A549 (cell line): ENCODE measurements at regions not wholly inside any gene's neighbourhood (a gene's known extent, or its start where the extent isn't known, plus 50 kb on each side); places are given as distances from the start of the nearest gene placed in this dataset.

Experiments used
- ATAC-seq, 2 experiments: fragments of 200-7000 bp in 1 of 2; fragments of >200 bp in 1 of 2; cut with Nextera tagmentation in 1 of 2; cut with Tn5 transposase in 1 of 2; 3 replicates each; pipeline versions ENCODE4 v1.8.0 to v1.9.1; 2018 to 2020; ENCODE audit warnings: mild to moderate bottlenecking in 1 of 2, moderate library complexity in 1 of 2
- CTCF ChIA-PET: fragments of 300-600 bp; sonication (Branson Sonifier 250); formaldehyde crosslinking; extraction: SDS; loops from one replicate; lab custom pipeline; 2021; ENCODE audit warnings: antibody characterized with exemption, inconsistent platforms; lab: Yijun Ruan, JAX
- POLR2A ChIA-PET: fragments of 350-600 bp; formaldehyde crosslinking; extraction: SDS; loops from one replicate; lab custom pipeline; 2021; ENCODE audit warnings: antibody characterized with exemption, inconsistent platforms; lab: Yijun Ruan, JAX
- DNase-seq, 2 experiments: peaks; one replicate each; pipeline versions ENCODE4 v3.0.0 to v3.0.0-alpha.2; 2011 to 2016; ENCODE audit warnings: low read depth in 1 of 2, low spot score in 1 of 2
- FAIRE-seq: peaks from 2 replicates; lab custom pipeline; 2011; peaks lifted over from hg19 to GRCh38; lab: Jason Lieb, UNC
- H3K27ac ChIP-seq, 2 experiments: fragments of >200 bp; sonication (Bioruptor Twin); formaldehyde crosslinking; 3 replicates each; pipeline ENCODE4 v1.5.1; 2016 to 2017
- H3K4me1 ChIP-seq: fragments of >200 bp; sonication (Bioruptor Twin); formaldehyde crosslinking; 3 replicates; pipeline ENCODE4 v1.6.1; 2016
- H3K4me2 ChIP-seq: fragments of >200 bp; sonication (Bioruptor Twin); formaldehyde crosslinking; 3 replicates; pipeline ENCODE4 v1.6.1; 2016
- H3K4me3 ChIP-seq: fragments of >200 bp; sonication (Bioruptor Twin); formaldehyde crosslinking; 3 replicates; pipeline ENCODE4 v1.5.1; 2016
- H3K9me3 ChIP-seq: fragments of >200 bp; sonication (Bioruptor Twin); formaldehyde crosslinking; 3 replicates; pipeline ENCODE4 v1.6.1; 2016
- BCL3 ChIP-seq: fragments of >200 bp; sonication (Bioruptor Twin); formaldehyde crosslinking; IDR thresholded peaks from 3 replicates; pipeline ENCODE4 v1.6.1; 2016
- BHLHE40 ChIP-seq: IDR thresholded peaks from 2 replicates; pipeline ENCODE4 v1.6.1; 2012; ENCODE audit warnings: low read depth, low read length, inconsistent platforms
- CBX2 ChIP-seq: fragments of 200-600 bp; sonication (generic); IDR thresholded peaks from 2 replicates; pipeline ENCODE4 v1.6.1; 2016; ENCODE audit warnings: low read depth, mild to moderate bottlenecking, borderline replicate concordance
- CEBPB ChIP-seq, 2 experiments: fragments of >200 bp in 1 of 2; sonication (Bioruptor Twin) in 1 of 2; formaldehyde crosslinking in 1 of 2; IDR thresholded peaks; 2 replicates each; pipeline ENCODE4 v1.6.1; 2012 to 2016
- CHD2 ChIP-seq: fragments of 150-350 bp; IDR thresholded peaks from 2 replicates; pipeline ENCODE4 v1.6.1; 2014; ENCODE audit warnings: low read length; ENCODE audit not compliant: partially characterized antibody
- CHD4 ChIP-seq: fragments of 200-600 bp; sonication (generic); IDR thresholded peaks from 2 replicates; pipeline ENCODE4 v1.6.1; 2016; ENCODE audit warnings: antibody characterized with exemption, mild to moderate bottlenecking, borderline replicate concordance
- CTCF ChIP-seq: fragments of >200 bp; sonication (Bioruptor Twin); formaldehyde crosslinking; IDR thresholded peaks from 3 replicates; pipeline ENCODE4 v1.5.1; 2016
- ELK1 ChIP-seq: fragments of 150-350 bp; IDR thresholded peaks from 2 replicates; pipeline ENCODE4 v1.6.1; 2014; ENCODE audit warnings: low read depth, mild to moderate bottlenecking, low read length
- FOSB ChIP-seq: fragments of 250-450 bp; sonication (Bioruptor Pico); IDR thresholded peaks from 2 replicates; pipeline ENCODE4 v1.5.0; 2020; ENCODE audit warnings: mild to moderate bottlenecking, moderate library complexity
- FOSL2 ChIP-seq, 2 experiments: fragments of 450-650 bp in 1 of 2; fragments of >200 bp in 1 of 2; sonication (Bioruptor Twin) in 1 of 2; formaldehyde crosslinking; IDR thresholded peaks; 2 replicates each; pipeline versions ENCODE4 v1.5.0 to v1.6.1; 2016 to 2020; ENCODE audit warnings: mild to moderate bottlenecking in 1 of 2, moderate library complexity in 1 of 2
- FOXS1 ChIP-seq: fragments of 250-450 bp; sonication (Bioruptor Pico); IDR thresholded peaks from 2 replicates; pipeline ENCODE4 v1.5.0; 2020; ENCODE audit warnings: mild to moderate bottlenecking, moderate library complexity
- GATA3 ChIP-seq: IDR thresholded peaks from 2 replicates; pipeline ENCODE4 v1.6.1; 2012; ENCODE audit warnings: borderline replicate concordance
- HES2 ChIP-seq: fragments of >200 bp; sonication (Bioruptor Twin); formaldehyde crosslinking; IDR thresholded peaks from 2 replicates; pipeline ENCODE4 v1.6.1; 2016
- HEYL ChIP-seq: fragments of 250-450 bp; sonication (Bioruptor Pico); IDR thresholded peaks from 2 replicates; pipeline ENCODE4 v1.8.0; 2021; ENCODE audit warnings: mild to moderate bottlenecking, moderate library complexity
- HOXA7 ChIP-seq: fragments of 250-450 bp; sonication (Bioruptor Pico); IDR thresholded peaks from 2 replicates; pipeline ENCODE4 v1.5.0; 2020; ENCODE audit warnings: mild to moderate bottlenecking, moderate library complexity
- HOXB5 ChIP-seq: fragments of 250-450 bp; sonication (Bioruptor Pico); IDR thresholded peaks from 2 replicates; pipeline ENCODE4 v1.5.0; 2020; ENCODE audit warnings: mild to moderate bottlenecking, moderate library complexity
- KDM1A ChIP-seq: fragments of 200-600 bp; sonication (generic); IDR thresholded peaks from 2 replicates; pipeline ENCODE4 v1.6.1; 2016; ENCODE audit warnings: low read depth, mild to moderate bottlenecking
- MAX ChIP-seq: IDR thresholded peaks from 2 replicates; pipeline ENCODE4 v1.6.1; 2012
- NR3C1 ChIP-seq: fragments of >200 bp; sonication (Bioruptor Twin); formaldehyde crosslinking; IDR thresholded peaks from 3 replicates; pipeline ENCODE4 v1.6.1; 2017
- PBX3 ChIP-seq: IDR thresholded peaks from 2 replicates; pipeline ENCODE4 v1.6.1; 2012
- POLR2A ChIP-seq: IDR thresholded peaks from 2 replicates; pipeline ENCODE4 v1.6.1; 2012; ENCODE audit warnings: mild to moderate bottlenecking, low read length
- RARB ChIP-seq: fragments of 250-450 bp; sonication (Bioruptor Pico); IDR thresholded peaks from 2 replicates; pipeline ENCODE4 v1.8.0; 2021; ENCODE audit warnings: mild to moderate bottlenecking, moderate library complexity
- SMC3 ChIP-seq: fragments of >200 bp; sonication (Bioruptor Twin); formaldehyde crosslinking; IDR thresholded peaks from 3 replicates; pipeline ENCODE4 v1.6.1; 2018; ENCODE audit warnings: inconsistent platforms
- USF2 ChIP-seq: fragments of 450-650 bp; IDR thresholded peaks from 2 replicates; pipeline ENCODE4 v1.6.1; 2014; ENCODE audit warnings: antibody characterized with exemption
- ZNF302 ChIP-seq: fragments of 250-450 bp; sonication (Bioruptor Pico); IDR thresholded peaks from 2 replicates; pipeline ENCODE4 v1.9.0; 2021; ENCODE audit warnings: inconsistent platforms, mild to moderate bottlenecking, moderate library complexity
- WGBS: methylation state at CpG from one replicate; pipeline ENCODE4 v1.1.6; 2017; ENCODE audit errors: missing lambda C conversion rate; 5-methylcytosine and 5-hydroxymethylcytosine counted together

GRCh38 chr13:59422646-59423045 lies 741.1 kb downstream of the DIAPH3 start:
- Histone ChIP-seq H3K4me3 (no peak overlapping the region), H3K9me3 (no peaks in the 10 kb centered on the region), H3K4me2 (no peak overlapping the region), H3K4me1 (no peaks in the 10 kb centered on the region), H3K27ac (no peak overlapping the region)
- TF ChIP-seq NR3C1 = no peak
- no peak for TF ChIP-seq FOXS1 (CRISPR knock-in tag)
- TF ChIP-seq RARB (CRISPR knock-in tag) = no peak
- no peak for TF ChIP-seq HEYL (CRISPR knock-in tag)
- no peak for TF ChIP-seq HOXA7 (CRISPR knock-in tag)
- no peak for TF ChIP-seq BCL3
- no peak for TF ChIP-seq CHD4
- TF ChIP-seq MAX = no peak
- no peak for ATAC-seq
- no peak for DNase-seq
- POLR2A ChIA-PET = no interaction called here
- CTCF ChIA-PET = no interaction called here
- WGBS = 7% methylated on average over 3 of the region's 4 CpGs
- FAIRE-seq = no peak

- no peak overlapping the region for H3K4me2 ChIP-seq
- no peaks in the 10 kb centered on the region for H3K9me3 ChIP-seq
- no peak for FAIRE-seq
- no peak for DNase-seq
- ChIA-PET CTCF (no interaction called here), POLR2A (no interaction called here)
- ATAC-seq = no peak
- TF ChIP-seq PBX3 (no peak), BHLHE40 (no peak), HES2 (no peak), FOSL2 (IDR thresholded peaks at IDR 0.05) (no peak), FOSL2 (CRISPR knock-in tag; IDR thresholded peaks at IDR 0.05) (no peak), KDM1A (no peak), HOXB5 (CRISPR knock-in tag) (no peak), GATA3 (no peak), HEYL (CRISPR knock-in tag) (no peak), HOXA7 (CRISPR knock-in tag) (no peak), BCL3 (no peak), ELK1 (no peak), NR3C1 (no peak)
- 45% methylated on average over 4 of the region's 4 CpGs for WGBS
- no peaks in the 10 kb centered on the region for H3K4me1 ChIP-seq
- H3K4me3 ChIP-seq = no peak overlapping the region
- H3K27ac ChIP-seq = no peak overlapping the region
Measured at GRCh38 chr13:59423708-59424340, 739.9 kb downstream of the DIAPH3 start.

- WGBS = 8% methylated on average over 2 of the region's 2 CpGs
- no peak for ATAC-seq
- Histone ChIP-seq H3K4me1 (no peaks in the 10 kb centered on the region), H3K9me3 (no peaks in the 10 kb centered on the region), H3K4me3 (no peak overlapping the region), H3K4me2 (no peak overlapping the region), H3K27ac (no peak overlapping the region)
- POLR2A ChIA-PET = no interaction called here
- no peak for FAIRE-seq
- no peak for DNase-seq
- CTCF ChIA-PET = no interaction called here
- TF ChIP-seq CEBPB (IDR thresholded peaks at IDR 0.05) (no peak), CBX2 (no peak), POLR2A (no peak), USF2 (no peak), SMC3 (no peak), ZNF302 (CRISPR knock-in tag) (no peak), MAX (no peak), FOSB (CRISPR knock-in tag) (no peak), FOXS1 (CRISPR knock-in tag) (no peak), CTCF (no peak), CHD2 (no peak), GATA3 (no peak), HES2 (no peak)
Measured at GRCh38 chr13:59424661-59425060, 739.1 kb downstream of the DIAPH3 start.
